ENCODE measurements at regions not wholly inside any gene's neighbourhood (a gene's known extent, or its start where the extent isn't known, plus 50 kb on each side); places are given as distances from the start of the nearest gene placed in this dataset.
"Not testable (repeated sequence)": the region's sequence is repeated elsewhere in the genome, so short reads cannot be mapped to it uniquely, and the experiment has no call there.

DNA sequence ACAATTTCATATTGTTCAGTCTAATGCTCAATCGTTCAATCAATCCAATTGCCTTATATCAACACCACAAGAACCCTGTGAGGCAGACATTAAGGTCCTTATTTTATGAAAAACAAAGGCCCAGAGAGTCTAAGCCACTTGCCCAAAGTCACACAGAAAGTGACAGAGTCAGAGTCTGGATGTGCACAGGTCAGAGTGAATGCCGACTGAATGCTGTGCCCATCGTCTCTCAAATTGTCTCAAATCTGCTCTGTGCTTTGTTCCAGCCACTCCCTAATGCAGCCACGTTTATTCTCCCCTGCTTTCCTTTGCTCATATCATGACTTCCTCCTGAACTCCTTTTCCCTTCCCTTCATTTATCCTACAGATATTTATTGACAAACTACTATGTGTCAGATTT lies 558.3 kb downstream of the MATN1 start:
- DNase-seq, result no peak

DNA sequence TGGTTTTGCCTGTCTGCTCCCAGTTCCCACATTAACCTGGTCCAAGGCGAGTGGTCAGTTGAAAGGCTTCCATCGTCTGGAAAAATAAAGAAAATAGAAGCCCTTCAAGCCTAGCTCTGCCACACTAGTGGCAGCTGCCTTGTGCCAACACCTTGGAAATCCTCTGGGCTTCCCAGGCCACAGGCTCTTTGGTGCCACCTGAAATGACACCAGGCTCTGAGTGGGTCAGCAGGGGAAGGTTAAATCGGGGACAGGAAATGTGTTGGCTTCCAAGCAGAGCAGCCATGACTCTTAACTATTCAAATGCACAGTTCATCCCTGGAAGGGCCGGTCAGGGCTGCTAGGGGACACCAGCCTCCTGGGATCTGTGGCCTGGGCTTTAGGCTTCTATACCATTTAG lies 558.7 kb downstream of the MATN1 start:
- DNase-seq, result no peak

DNA sequence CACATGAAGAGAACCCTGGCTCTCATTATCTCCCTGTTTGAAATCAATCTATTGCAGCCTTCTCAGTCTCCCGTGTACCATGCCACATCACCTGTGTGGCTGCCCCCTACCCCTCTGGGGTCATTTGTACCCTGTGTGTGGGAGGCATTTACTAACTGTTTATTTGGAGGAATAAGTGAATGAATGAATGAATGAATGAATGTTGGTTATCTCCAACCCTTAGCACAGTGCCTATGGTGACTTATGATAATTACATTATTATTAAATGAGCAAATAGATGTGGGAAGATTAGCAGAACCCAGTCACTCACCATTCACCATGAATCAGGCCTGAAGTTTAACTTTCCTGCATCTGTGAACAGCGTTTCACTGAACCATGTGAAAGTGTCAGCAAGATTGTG lies 560.8 kb downstream of the MATN1 start:
- DNase-seq, result no peak

DNA sequence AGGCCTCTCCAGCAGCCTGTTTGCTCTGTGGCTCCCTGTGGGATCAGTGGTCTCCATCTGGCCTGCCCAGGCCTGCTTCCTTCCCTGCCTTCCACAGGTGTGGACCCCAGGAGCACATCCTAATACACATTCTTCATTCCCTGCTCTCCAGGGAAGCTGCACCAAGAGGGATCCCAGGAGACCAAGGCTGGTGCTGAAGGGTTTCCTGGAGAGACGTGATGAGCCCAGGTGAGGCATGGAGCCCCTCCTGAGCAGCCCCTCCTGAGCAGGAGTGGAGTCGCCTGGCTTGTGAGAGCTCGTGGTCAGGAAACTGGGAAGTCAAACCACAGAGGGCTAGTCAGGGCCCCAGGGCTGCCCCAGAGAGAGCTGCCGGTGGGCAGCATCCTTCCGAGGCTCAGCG lies 561.4 kb downstream of the MATN1 start:
- no peak for DNase-seq

DNA sequence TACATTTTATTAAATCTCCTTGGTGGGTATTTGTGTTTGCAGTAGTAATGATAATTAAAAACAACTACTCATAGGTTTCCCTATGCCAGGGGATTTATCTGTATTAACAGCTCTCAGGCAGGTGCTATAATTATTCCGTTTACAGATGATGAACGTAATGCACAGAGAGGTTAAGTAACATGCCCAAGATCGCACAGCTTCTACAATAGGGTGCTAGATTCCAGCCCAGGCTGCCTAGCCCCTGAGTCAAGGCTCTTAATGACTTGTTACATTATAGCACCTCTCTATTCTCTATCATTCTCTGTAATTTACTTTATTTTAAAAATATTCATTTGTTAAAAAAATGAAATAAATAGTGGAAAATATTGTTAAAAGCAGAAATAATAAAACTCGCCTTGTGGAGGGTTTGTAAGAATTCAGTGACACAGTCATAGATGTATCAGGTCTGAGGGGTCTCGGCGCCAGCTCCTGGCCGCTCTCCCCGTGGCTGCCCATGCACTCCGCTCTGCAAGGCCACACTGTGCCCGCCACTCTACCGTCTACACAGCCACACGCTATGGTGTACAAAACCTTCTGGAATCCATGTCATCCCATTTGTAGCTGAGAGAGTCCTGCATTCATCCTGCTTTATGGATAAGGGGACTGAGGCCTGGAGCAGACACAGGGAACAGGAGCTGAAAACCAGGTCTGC lies 562.2 kb downstream of the MATN1 start:
- no peak for DNase-seq

DNA sequence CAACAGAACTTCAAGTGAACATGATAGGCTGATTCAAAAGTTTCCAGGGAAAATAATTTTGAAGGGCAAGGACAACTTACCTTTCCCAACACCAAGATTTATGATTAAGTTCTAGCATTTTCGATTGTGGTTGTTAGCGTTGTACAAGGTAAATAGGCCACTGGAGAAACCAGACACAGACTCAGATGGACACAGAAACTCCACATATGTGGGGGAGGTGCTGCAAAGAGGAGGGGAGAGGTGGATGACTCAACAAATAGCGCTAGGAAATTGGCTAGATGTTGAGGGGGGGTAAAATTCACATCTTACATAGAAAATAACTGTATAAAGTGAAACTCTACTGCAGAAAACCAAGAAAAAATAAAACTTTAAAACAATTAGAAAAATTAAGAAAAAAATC lies 564.4 kb downstream of the MATN1 start:
- no peak for DNase-seq

DNA sequence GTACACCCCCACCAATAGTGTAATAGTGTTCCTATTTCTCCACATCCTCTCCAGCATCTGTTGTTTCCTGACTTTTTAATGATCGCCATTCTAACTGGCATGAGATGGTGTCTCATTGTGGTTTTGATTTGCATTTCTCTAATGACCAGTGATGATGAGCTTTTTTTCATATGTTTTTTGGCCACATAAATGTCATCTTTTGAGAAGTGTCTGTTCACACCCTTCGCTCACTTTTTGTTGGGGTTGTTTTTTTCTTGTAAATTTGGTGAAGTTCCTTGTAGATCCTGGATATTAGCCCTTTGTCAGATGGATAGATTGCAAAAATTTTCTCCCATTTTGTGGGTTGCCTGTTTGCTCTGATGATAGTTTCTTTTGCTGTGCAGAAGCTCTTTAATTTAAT lies 567.7 kb downstream of the MATN1 start:
- not testable (repeated sequence) for DNase-seq

DNA sequence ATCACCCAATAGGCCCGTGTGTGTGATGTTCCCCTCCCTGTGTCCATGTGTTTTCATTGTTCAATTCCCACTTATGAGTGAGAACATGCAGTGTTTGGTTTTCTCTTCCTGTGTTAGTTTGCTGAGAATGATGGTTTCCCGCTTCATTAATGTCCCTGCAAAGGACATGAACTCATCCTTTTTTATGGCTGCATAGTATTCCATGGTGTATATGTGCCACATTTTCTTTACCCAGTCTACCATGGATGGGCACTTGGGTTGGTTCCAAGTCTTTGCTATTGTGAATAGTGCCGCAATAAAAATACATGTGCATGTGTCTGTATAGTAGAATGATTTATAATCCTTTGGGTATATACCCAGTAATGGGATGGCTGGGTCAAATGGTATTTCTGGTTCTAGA lies 568.1 kb downstream of the MATN1 start:
- DNase-seq, result not testable (repeated sequence)

DNA sequence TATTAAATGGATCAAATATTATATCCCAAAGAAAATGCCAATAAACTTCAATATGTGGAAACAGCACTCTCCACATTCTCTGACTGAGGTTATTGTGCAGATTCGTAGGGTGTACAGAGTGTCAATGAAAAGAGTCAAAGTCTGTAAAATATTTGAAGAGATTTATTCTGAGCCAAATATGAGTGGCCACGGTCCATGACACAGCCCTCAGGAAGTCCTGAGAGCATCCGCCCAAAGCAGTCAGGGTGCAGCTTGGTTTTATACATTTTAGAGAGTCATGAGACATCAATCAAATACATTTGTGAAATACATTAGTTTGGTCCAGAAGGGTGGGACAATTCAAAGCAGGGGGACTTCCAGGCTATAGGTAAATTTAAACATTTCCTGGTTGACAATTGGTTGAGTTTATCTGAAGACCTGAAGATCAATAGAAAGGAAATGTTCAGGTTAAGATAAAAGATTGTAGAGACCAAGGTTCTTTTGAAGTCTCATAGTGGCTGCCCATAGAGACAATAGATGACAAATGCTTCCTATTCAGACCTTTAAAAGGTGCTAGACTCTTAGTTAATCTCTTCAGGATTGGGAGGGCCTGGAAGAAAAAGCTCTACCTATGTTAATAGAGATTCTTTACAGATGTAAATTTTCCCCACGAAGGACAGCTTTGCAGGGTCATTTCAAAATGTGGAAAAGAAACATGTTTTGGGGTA lies 569.5 kb downstream of the MATN1 start:
- DNase-seq, result no peak

DNA sequence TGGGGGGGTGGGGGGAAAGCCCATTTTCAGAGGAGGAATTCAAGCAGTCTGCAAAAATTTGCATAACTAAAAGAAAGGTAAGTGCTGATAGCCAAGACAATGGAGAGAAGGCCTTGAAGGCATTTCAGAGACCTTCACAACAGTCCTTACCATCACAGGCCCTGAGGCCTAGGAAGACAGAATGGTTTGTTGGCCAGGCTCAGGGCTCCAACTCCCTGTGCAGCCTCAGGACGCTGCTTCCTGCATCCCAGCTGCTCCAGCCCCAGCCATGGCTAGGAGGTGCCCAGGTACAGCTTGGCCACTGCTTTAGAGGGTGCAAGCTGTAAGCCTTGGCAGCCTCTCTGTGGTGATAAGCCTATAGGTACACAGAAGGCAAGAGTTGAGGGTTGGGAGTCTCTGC lies 571.6 kb downstream of the MATN1 start:
- no peak for DNase-seq

DNA sequence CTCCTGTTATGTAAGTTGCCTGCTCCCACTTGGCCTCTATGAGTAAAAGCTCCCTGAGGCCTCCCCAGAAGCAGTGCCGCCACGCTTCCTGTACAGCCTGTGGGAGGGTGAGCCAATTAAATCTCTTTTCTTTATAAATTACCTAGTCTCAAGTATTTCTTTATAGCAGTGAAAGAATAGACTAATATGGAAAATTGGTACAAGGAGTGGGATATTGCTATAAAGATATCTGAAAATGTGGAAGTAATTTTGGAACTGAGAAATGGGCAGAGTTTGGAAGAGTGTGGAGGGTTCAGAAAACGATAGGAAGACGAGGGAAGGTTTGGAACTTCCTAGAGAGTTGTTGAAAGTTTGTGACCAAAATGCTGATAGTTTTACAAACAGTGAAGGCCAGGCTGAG lies 572.3 kb downstream of the MATN1 start:
- DNase-seq, result no peak

DNA sequence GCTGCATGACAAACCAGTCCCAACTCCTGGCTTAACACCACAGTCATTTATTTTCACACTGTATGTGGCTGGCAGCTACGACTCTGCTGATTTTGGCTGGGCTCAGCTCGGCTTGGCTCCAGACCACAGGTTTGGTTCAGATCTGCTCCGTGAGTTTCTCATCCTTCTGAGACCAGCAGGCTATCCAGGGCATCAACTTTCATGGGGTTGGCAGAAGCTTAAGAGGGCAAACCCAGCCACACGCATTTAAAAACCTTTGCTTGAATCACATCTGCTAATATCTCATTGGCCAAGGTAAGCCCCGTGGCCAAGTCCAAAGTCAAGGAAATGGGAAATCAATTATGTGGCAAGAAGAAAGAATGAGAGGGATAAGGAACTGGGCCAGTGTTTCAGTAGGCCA lies 574.2 kb downstream of the MATN1 start:
- DNase-seq, result no peak

DNA sequence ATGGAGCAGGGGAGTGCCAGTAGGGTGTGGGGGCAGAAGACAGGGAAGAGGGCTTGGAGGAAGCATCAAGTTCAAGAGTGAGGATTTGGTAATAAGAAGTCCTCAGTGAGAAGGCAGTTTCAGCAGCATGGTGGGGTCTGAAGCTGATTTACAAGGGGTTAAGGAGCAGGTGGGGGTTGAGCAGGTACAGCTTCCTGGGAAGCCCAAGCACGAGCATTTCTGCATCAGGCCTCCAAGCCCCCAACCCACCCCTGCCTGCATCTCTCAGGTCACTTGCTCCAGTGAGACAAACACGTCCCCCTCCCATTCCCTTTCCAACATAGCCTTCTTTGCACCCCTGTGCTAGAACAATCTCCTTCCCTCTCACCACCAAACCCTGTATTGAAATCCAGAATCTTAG lies 574.7 kb downstream of the MATN1 start:
- no peak for DNase-seq

DNA sequence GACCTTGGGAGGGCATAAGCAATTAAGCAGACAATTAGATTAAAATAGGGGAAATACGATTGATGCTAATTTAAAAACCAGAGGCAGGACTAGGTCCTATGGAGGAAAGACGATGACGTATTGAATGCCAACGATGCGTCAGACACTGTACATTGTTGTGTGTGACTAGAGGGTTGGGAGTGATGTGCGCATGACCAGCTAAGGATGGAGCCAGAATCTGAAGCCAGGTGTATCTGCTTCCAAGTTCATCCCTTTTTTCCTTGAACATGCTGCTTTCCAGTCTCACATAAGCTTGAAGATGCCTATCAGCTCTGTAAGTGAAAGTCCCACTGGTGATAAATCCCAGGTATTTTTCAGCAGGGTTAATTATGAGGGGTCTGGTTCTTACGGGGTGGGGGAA lies 576.2 kb downstream of the MATN1 start:
- no peak for DNase-seq

DNA sequence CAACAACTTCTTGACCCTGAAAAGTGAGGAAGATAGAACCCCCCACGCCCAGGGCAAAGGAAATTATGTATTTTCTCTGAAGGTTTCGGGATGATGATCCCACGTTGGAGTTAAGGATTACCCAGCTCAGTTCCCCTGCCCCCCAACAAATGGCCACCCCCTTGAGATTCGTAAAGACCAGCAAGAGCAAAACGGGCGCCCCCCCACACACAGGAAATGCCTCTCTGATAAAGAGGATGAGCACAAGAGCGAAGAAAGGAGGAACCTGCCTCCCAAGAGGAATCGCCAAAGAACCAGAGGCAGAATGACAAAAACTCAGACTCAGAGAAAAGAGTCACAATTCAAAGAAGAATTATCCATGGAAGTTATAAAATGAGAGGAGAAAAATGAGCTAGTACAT lies 576.9 kb downstream of the MATN1 start:
- no peak for DNase-seq

DNA sequence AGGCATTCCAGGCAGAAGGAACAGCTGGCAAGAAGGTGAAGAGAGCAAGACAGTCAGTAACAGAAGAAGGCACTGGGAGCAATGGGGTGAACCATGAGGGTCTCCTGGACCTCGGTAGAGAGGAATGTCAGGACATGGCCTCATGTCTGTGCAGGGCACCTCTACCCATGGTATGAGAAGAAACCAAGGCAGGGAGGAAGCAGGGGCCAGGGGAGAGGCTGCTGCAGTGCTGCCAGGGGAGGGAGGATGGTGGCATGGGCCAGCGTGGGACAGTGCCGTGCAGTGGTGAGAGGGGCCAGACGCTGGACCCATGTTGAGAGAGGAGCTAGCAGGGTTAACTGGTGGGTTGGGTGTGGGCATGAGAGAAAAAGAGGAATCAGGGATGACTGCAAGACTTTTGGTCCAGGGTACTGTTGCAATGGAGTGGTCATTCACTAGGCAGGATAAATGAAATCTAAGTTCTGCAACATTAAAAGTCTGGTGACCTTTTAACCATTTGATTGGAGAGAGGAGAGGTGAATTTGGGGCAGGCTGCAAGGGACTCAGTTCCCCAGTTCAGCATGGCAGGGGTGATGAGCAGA lies 577.6 kb downstream of the MATN1 start:
- DNase-seq, result no peak

DNA sequence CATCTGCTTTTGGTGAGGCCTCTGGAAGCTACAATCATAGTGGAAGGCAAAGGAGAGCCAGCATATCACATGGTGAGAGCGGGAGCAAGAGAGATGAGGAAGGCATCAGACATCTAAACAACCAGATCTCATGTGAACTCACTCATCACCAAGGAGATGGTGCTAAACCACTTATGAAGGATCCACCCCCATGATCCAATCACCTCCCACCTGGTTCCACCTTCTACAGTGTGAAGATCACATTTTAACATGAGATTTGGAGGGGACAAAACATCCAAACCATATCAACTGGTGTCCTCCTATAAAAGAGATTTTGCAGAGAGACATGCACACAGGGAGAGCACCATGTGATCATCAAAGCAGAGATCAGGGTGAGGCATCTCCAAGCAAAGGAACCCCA lies 578.6 kb downstream of the MATN1 start:
- DNase-seq, result no peak

DNA sequence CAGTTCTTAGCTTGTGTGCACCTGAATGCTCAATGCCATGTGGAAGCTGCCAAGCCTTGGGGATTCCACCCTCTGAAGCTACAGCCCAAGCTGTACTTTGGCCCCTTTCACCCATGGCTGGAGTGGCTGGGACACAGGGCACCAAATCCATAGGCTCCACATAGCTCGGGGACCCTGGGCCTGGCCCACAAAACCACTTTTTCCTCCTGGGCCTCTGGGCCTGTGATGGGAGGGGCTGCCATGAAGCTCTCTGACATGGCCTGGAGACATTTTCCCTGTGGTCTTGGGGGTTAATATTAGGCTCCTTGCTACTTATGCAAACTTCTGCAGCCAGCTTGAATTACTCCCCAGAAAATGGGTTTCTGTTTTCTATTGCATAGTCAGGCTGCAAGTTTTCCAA lies 579.9 kb downstream of the MATN1 start:
- no peak for DNase-seq

DNA sequence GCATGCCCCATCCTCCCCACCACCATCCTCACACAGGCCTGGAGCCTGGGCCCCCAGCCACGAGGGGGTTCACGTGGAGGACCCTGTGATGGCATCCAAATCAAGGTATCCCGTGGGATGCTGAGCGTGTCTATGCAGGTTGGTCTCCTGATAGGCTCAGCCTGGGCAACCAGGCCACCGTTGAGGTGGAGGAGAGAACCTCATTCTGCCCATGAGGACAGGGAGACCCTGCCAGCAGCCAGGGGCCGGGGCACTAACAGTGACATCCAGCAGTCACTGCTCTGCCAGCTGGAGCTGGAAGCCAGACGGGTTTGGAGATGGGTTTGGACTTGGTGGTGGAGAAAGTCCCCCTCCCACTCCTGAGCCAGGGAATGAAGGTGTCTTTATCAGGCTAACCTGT lies 582.8 kb downstream of the MATN1 start:
- no peak for DNase-seq

DNA sequence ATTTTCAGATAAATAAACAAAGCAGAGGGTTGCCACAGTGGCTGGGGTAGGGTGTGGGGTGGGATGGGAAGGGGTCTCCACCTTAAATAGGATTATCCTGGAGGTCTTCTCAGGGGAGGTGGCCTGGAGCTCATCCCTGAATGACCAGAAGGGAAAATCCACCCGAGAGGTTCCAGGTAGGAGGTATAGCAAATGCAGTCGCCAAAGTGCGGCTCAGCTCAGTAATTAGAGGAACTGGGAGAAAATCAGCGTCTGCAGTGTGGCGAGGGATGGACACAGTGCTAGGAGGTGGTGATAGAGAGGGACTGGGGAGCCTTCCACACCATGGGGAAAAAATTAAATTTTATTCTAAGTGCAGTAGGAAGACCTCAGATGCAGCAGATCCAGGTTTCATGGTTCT lies 584.5 kb downstream of the MATN1 start:
- DNase-seq, result no peak

DNA sequence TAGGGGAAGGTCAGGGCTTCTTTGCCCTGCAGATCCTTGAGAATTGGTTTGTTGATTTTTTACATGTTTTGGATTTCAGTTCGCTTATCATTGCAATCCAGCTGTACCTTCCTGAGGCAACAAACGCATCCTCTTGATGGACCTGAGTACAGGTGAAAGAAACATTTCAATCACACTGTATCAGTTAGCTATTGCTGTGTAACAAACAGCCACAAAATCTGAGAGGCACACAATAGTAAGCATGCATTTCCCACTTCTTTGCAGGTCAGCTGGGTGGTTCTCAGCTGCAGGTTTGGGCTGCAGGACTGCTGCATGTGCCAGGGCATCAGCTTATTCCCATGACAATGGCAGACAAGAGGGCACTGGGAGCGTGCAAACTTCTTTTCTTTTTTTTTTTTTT lies 586.4 kb downstream of the MATN1 start:
- DNase-seq, result no peak

DNA sequence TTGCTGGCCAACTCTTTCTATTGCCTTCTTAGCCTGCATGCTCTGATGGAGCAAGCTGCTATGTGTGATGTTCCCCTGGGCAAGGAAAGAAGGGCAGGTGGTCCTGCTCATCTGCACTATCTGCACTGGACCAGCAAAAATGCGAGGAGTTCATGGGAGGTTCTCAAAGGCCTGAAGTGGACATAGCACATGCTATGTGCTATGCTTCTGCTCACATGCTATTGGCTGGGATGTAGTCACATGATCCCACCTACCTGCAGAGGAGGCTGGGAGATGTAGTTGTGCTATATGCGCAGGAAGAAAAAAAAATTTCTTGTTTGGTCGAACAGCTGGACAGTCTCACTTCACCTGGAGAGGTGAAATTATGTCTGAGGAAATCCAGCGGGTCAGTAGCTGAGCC lies 587.7 kb downstream of the MATN1 start:
- DNase-seq, result no peak

DNA sequence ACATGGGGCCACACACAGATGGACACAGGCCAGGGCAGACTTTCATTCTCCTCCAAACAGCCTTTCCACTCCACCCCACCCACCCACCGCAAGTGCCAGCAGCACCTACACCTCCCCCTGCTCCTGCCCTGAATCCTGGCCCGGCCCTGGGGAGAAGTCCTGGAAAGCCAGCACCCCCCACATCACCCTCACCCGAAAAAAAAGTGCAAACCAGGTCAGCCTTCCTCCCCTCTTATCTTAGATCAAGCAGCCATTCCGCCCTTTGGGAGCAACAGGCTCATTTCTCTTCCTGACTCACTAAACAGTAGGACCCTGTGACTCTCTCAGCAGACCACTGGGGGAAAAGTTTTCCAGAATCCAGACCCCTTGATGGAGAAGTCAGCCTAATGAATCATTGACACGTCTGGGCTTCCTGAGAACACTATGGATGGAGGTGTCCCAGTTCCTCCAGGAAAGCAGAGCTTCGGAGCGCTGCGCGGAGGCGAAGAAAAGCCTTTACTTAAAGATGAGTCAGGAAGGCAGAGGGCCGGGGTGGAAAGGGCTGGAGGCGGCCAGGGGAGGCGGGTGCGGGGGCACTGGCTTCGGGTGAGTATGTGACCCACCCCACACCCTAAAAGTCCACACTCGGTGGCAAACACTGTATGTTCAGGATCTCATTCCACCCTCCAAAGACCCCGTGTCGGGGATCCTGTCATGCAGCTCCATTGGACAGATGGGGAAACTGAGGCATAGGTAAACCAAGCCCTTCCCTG lies 588.7 kb downstream of the MATN1 start:
- no peak for DNase-seq
